Heart left ventricle (tissue), 16 donors: ENCODE measurements at regions not wholly inside any gene's neighbourhood (a gene's known extent, or its start where the extent isn't known, plus 50 kb on each side); places are given as distances from the start of the nearest gene placed in this dataset.
"Not testable (repeated sequence)": the region's sequence is repeated elsewhere in the genome, so short reads cannot be mapped to it uniquely, and the experiment has no call there.

Experiments used
- ATAC-seq, 4 donors: fragments of 200-7000 bp; cut with Tn5 transposase; one replicate each; pipeline ENCODE4 v1.9.1; 2020 to 2022; ENCODE audit warnings: moderate library complexity in 4 of 4, mild to moderate bottlenecking in 3 of 4, moderate number of reproducible peaks in 1 of 4
- DNase-seq, 5 donors: peaks; one replicate each; pipeline ENCODE4 v3.0.0-alpha.2; 2020
- H3K27ac ChIP-seq, 12 donors: fragments of 200-600 bp; sonication (generic) in 4 of 12; one replicate each; pipeline versions ENCODE4 v1.5.0 to v1.8.0; 2016 to 2022; ENCODE audit warnings: mild to moderate bottlenecking in 2 of 12
- H3K27me3 ChIP-seq, 9 donors: fragments of 200-600 bp; sonication (generic) in 2 of 9; one replicate each; pipeline versions ENCODE4 v1.5.1 to v1.8.0; 2016 to 2022; ENCODE audit warnings: mild to moderate bottlenecking in 3 of 9
- H3K36me3 ChIP-seq, 9 donors: fragments of 200-600 bp; sonication (generic) in 2 of 9; one replicate each; pipeline versions ENCODE4 v1.5.0 to v1.8.0; 2018 to 2022; ENCODE audit warnings: mild to moderate bottlenecking in 2 of 9
- H3K4me1 ChIP-seq, 12 donors: fragments of 200-600 bp; sonication (generic) in 4 of 12; one replicate each; pipeline versions ENCODE4 v1.5.0 to v1.8.0; 2016 to 2022; ENCODE audit warnings: mild to moderate bottlenecking in 3 of 12
- H3K4me3 ChIP-seq, 12 donors: fragments of 200-600 bp; sonication (generic) in 4 of 12; one replicate each; pipeline versions ENCODE4 v1.5.0 to v1.8.0; 2017 to 2022; ENCODE audit warnings: mild to moderate bottlenecking in 9 of 12, moderate library complexity in 4 of 12
- H3K9me3 ChIP-seq, 12 donors: fragments of 200-600 bp; sonication (generic) in 4 of 12; one replicate each; pipeline versions ENCODE4 v1.5.0 to v1.8.0; 2016 to 2022; ENCODE audit warnings: mild to moderate bottlenecking in 1 of 12
- CTCF ChIP-seq, 12 donors: fragments of 200-600 bp; sonication (generic) in 4 of 12; IDR thresholded peaks; one replicate each; pipeline versions ENCODE4 v1.5.0 to v1.8.0; 2018 to 2022; ENCODE audit warnings: antibody characterized with exemption in 12 of 12, mild to moderate bottlenecking in 5 of 12
- POLR2A ChIP-seq, 2 donors: fragments of 450-650 bp; IDR thresholded peaks; one replicate each; pipeline ENCODE4 v1.6.1; 2017; ENCODE audit warnings: antibody characterized with exemption in 2 of 2, mild to moderate bottlenecking in 2 of 2, moderate library complexity in 2 of 2
- WGBS, 4 donors: extraction: QIAGEN DNeasy Blood & Tissue Kit in 2 of 4; methylation state at CpG; one replicate each; pipeline versions ENCODE4 v1.1.5 to v1.1.7; 2013 to 2018; 5-methylcytosine and 5-hydroxymethylcytosine counted together
- intact Hi-C, 10 donors: fragments of 100-400 bp; cut with DNase I; formaldehyde crosslinking; loops; one replicate each; pipeline versions ENCODE4 v1.11.1 to v1.14.2; 2022
- donor health status: ischemic (EF 13 %, LVEDD 7.1; RV severe dilation, severe dysfunction).
- donor health status: healthy with polysubstance abuse.
- donor health status: DM: no; HTN: yes; CAD: no.
- donor health status: DM: no; HTN: no; CAD: no.
- donor health status: ischemic (EF 25% LVEDD 6.9; RV normal size, moderate dysfunction).
- donor health status: ischemic (EF 25% LVEDD 5.7; RV mildly dilated, moderate dysfunction).
- donor health status: healthy.
- donor health status: DM: yes; HTN: yes; CAD: no.
- donor health status: ischemic (EF 35%, LVEDD 5.7; RV mildly dilated, moderate dysfunction).
- donor health status: nonischemic (EF 11% LVEDD 7.7; RV severe dilation, severe dysfunction).
- donor health status: DM: yes; HTN: yes; CAD: no.
- donor health status: PGD.
- donor health status: ischemic (EF 29% LVEDD 5.4; RV normal size, mild dysfunction).
- donor health status: nonischemic (EF 23%, LVEDD 6.1; RV moderate dilation, normal function).

GRCh38 chr2:122080871-122081270, 325.4 kb downstream of the TSN start:
- ATAC-seq = no peak
- DNase-seq = no peak
- H3K27me3 ChIP-seq = peaks cover 0 to 3% (median 0%) of the 10 kb centered on the region in 9 donors
- intact Hi-C loops = no loop called here
- TF ChIP-seq POLR2A (IDR thresholded peaks at IDR 0.05) = no peak
- TF ChIP-seq CTCF (IDR thresholded peaks at IDR 0.05) = no peak
- no peak overlapping the region for H3K4me3 ChIP-seq
- H3K9me3 ChIP-seq = no peaks in the 10 kb centered on the region
- H3K4me1 ChIP-seq = no peaks in the 10 kb centered on the region
- WGBS, 4 donors = 70 to 83% (median 72%) methylated on average over 2 of the region's 2 CpGs
- no peaks in the 10 kb centered on the region for H3K36me3 ChIP-seq
- H3K27ac ChIP-seq = no peak overlapping the region

DNA sequence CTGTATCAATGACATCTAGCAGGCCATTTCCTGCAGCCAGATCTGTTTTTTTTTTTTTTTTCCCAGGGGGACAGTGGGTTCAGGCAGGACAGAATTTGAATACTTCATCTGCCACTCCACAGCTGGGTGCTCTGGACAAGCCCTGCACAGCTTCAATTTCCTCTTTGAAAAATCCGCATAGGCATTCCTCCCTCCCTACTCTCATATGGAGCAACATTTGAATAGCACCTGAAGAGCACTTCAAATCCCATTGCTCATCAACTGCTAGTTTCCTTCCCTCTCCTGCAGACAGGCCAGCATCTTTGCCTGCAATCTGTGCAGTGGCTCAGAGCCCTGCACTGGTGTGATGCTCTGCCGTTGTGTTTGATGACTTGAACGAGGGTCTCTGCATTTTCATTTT, 326.3 kb downstream of the TSN start:
- Histone ChIP-seq H3K4me3 (no peak overlapping the region), H3K27ac (no peak overlapping the region), H3K27me3 (peaks cover 0 to 3% (median 0%) of the 10 kb centered on the region in 9 donors), H3K9me3 (no peaks in the 10 kb centered on the region), H3K36me3 (no peaks in the 10 kb centered on the region), H3K4me1 (no peaks in the 10 kb centered on the region)
- ATAC-seq (no peak), DNase-seq (no peak)
- TF ChIP-seq POLR2A (IDR thresholded peaks at IDR 0.05) (no peak), CTCF (IDR thresholded peaks at IDR 0.05) (no peak)
- WGBS, 4 donors = 38 to 45% (median 39%) methylated on average over 3 of the region's 3 CpGs
- intact Hi-C loops = no loop called here

DNA sequence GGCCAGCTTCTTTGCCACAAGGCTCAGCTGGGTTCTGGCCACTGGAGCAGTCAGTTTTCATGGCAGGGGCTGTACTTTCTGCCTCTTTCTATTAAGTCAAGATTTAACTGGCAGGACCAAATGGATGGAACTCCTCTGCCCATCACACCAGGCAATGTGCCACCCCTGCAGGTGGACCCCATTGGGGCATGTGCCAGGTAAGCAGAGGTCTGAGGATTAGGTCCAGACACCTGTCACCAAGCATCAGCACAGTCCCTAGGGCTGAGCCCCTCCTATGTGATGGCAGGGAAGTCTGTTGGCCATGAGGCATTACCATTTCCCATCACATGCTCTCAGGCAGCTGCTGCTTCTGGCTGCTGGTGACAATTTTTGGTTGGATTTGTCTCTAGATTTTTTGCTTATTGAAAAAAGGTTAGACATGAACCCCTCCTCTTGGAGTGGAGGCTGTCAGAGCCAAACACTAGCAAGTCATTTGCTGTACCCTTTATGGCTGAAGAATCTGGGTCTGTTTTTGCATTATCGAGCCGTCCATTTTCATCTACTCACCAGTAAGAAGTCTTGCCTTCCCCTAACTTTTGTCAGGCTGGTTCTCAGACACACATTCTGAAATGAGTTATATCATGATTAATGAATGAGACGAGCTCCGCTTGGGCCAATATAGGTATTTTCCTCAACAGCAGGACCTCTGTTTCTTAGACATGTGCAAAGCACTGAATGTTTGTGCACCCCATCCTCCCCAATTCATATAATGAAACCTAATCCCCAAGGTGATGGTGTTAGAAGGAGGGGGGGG, 328.0 kb downstream of the TSN start:
- intact Hi-C loops = no loop called here
- H3K27me3 ChIP-seq = peaks cover 0 to 3% (median 0%) of the 10 kb centered on the region in 9 donors

GRCh38 chr2:122085672-122086071, 330.2 kb downstream of the TSN start:
- H3K27ac ChIP-seq, ATAC-seq, H3K36me3 ChIP-seq, H3K4me3 ChIP-seq, intact Hi-C loops, H3K4me1 ChIP-seq, H3K27me3 ChIP-seq, DNase-seq: not testable (repeated sequence)
- peaks cover 0 to 32% (median 0%) of the 10 kb centered on the region in 12 donors for H3K9me3 ChIP-seq

More for the DNA sequence above, 328.0 kb downstream of the TSN start:
- no peak for ATAC-seq
- WGBS, 4 donors = 94 to 97% (median 95%) methylated on average over 4 of the region's 4 CpGs
- no peak for TF ChIP-seq POLR2A (IDR thresholded peaks at IDR 0.05)
- no peak for TF ChIP-seq CTCF (IDR thresholded peaks at IDR 0.05)
- no peak for DNase-seq
- Histone ChIP-seq H3K9me3 (peaks cover 0 to 11% (median 0%) of the 10 kb centered on the region in 12 donors), H3K4me3 (no peak overlapping the region), H3K36me3 (no peaks in the 10 kb centered on the region), H3K4me1 (no peaks in the 10 kb centered on the region), H3K27ac (no peak overlapping the region)

GRCh38 chr2:122094557-122094956, 339.1 kb downstream of the TSN start:
- H3K9me3 ChIP-seq = peaks cover 0 to 14% (median 0%) of the 10 kb centered on the region in 12 donors

More at GRCh38 chr2:122094557-122094956, 339.1 kb downstream of the TSN start:
- ATAC-seq = no peak
- no peak for DNase-seq
- Histone ChIP-seq H3K27ac (no peak overlapping the region), H3K27me3 (no peaks in the 10 kb centered on the region), H3K4me1 (no peaks in the 10 kb centered on the region), H3K4me3 (no peak overlapping the region), H3K36me3 (no peaks in the 10 kb centered on the region)
- intact Hi-C loops = no loop called here
- WGBS, 4 donors = 97 to 100% (median 100%) methylated on average over 1 of the region's 1 CpG
- TF ChIP-seq POLR2A (IDR thresholded peaks at IDR 0.05) (no peak), CTCF (IDR thresholded peaks at IDR 0.05) (no peak)
